Hematopoietic multipotent progenitor cell treated with erythropoietin and hydrocortisone succinate and interleukin-3 and kit ligand, for 6 days (in vitro differentiated cells): ENCODE measurements at regions not wholly inside any gene's neighbourhood (a gene's known extent, or its start where the extent isn't known, plus 50 kb on each side); places are given as distances from the start of the nearest gene placed in this dataset.
"Not testable (repeated sequence)": the region's sequence is repeated elsewhere in the genome, so short reads cannot be mapped to it uniquely, and the experiment has no call there.

Experiments used
- DNase-seq: peaks from one replicate; pipeline ENCODE4 v3.0.0-alpha.2; 2015

DNA sequence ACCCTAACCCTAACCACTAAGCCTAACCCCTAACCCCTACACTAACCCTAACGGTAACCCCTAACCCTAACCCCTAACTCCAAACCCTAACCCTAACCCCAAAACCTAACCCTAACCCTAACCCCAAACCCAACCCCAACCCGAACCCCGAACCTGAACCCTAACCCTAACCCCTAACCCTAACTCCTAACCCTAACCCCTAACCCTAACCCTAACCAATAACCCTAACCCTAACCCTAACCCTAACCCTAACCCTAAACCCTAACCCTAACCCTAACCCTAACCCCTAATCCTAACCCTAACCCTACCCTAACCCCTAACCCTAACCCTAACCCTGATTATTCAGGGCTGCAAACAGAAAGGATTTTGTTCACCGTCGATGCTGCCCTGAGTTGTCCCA is 144.6 kb upstream of the DUSP22 start:
- not testable (repeated sequence) for DNase-seq

DNA sequence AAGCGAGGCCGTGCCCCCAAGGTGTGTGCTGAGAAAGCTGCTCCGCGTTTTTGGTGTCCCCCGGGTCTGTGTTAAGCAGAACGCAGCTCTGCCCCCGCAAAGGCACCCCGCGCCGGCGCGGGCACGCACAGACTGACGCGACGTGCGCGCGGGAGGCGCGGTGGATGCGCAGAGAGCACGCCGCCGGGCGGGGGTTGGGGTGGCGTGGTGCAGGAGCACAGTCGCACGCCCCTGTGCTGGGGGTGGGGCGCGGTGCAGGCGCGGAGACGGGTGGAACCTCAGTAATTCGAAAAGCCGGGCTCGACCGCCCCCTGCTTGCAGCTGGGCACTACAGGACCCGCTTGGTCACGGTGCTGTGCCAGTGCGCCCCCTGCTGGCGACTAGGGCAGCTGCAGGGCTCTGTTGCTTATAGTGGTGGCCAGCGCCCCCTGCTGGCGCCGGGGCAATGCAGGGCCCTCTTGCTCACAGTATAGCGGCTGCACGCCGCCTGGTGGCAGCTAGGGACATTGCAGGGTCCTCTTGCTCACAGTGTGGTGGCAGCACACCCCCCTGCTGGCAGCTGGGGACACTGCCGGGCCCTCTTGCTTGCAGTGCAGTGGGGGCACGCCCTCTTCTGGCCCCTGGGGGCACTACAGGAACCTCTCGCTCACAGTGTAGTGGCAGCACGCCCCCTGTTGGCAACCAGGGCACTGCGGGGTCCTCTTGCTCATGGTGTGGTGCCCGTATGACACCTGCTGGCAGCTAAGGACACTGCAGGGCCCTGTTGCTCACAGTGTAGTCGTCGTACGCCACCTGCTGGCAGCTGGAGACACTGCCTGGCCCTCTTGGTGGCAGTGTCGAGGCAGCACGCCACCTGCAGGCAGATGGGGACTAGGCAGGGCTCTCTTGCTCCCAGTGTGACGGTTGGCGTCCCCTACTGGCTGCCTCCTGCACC is 144.0 kb upstream of the DUSP22 start:
- peak; percentile 82 for DNase-seq

DNA sequence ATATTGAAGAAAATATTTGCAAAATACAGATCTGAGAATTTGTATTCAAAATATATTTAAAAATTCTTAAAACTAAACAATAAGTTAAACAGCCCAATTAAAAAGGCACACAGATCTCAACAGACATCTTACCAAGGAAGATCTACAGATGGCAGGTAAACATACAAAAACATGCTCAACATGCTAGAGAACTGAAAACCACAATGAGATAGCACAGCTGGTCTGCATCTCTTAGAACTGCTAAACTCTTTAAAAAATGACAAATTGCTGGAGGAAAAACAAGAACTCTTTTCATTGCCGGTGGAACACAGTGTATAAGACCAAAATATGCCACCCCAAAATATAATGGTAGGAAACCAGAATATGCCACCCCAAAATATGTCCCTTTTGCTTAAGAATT is 142.1 kb upstream of the DUSP22 start:
- not testable (repeated sequence) for DNase-seq

GRCh38 chr6:152436-152835 is 139.9 kb upstream of the DUSP22 start:
- not testable (repeated sequence) for DNase-seq

DNA sequence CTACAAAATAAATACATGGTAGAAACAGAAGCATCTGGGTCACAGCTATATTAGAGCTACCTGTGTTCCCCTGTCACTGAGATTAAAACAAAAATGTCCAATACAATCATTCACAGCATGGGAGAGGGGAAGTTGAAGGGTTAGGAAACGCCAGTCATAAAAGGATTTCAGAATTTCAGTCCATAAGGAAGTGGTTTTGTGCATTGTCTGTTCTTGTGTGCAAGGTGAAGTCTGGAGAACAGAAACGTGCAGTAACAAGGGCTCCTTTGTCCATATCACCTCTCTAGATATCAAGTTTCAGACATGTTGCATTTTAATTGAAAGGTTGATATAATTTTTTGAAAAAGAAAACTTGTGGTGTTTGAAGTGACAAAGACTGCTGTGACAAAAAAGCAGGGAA is 139.3 kb upstream of the DUSP22 start:
- DNase-seq = not testable (repeated sequence)

DNA sequence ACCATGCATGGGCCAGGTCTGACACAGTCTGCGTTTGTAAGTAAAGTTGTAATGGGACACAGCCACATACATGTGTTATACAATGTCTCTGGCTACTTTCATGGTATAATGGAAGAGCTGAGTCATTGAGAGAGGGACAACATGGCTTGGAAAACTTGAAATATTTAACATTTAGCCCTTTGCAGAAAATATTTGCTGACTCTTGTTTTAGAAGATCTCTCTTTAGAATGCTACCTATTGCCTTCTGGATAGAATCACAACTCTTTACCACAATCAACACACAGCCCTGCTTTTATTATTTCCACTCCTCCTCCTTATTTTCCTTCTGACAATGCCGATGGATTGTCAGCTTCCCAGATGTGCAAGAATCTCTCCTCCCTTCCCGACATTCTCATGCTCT is 138.4 kb upstream of the DUSP22 start:
- not testable (repeated sequence) for DNase-seq

DNA sequence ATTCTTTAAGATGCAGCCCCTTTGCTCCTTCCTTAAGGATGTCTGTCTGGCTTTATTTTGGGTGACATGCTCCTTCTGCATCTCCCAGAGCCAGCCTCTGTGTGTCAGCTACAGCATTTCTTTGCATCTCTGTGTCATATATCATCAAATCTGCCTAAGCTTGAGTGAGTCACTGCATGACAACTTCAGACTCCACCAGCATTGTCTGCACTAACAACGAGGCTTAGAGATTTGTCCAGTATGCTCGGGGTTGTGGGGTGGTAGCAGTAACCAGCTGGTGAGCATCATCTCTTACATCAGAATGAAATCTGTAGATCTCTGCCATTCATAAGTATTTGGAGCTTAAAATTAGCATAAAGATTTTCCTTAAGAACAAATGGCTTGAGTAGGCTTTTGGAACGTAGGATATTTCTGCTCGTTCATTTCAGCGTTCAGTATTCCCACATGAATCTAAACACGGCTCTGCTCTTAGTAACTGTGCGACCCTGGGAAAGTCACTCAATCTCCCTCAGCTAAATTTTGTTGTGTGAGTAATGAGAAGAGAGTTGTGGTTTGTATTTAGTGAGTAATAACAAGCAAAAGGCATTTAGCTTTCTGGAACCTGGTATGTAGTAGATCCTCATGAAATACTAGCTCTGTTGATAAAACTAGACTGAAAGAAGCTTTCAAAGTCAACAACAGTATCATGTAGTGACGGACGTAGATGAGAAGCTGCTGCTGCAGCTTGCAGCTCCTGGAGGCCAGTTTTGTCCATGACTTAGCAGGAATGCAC is 137.8 kb upstream of the DUSP22 start:
- DNase-seq = not testable (repeated sequence)

DNA sequence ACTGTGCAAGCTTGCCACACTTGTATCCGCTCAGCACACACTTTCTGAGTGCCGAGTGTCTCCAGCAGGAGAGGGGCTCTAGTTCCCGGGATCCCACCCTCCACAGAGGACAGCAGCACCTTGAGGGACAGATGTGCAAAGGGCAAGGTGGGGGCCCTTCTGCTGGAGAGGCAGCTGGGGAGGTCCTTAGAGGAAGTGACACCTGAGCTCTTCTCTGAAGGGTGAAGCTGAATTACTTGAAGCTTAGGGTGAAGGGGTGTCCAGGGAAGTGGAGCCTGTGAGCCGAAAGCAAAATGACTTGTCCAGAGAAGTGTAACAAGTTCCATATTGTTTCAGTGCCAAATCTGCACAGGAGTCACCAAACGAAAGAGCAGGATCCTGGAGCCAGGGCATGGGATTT is 136.3 kb upstream of the DUSP22 start:
- no peak for DNase-seq

DNA sequence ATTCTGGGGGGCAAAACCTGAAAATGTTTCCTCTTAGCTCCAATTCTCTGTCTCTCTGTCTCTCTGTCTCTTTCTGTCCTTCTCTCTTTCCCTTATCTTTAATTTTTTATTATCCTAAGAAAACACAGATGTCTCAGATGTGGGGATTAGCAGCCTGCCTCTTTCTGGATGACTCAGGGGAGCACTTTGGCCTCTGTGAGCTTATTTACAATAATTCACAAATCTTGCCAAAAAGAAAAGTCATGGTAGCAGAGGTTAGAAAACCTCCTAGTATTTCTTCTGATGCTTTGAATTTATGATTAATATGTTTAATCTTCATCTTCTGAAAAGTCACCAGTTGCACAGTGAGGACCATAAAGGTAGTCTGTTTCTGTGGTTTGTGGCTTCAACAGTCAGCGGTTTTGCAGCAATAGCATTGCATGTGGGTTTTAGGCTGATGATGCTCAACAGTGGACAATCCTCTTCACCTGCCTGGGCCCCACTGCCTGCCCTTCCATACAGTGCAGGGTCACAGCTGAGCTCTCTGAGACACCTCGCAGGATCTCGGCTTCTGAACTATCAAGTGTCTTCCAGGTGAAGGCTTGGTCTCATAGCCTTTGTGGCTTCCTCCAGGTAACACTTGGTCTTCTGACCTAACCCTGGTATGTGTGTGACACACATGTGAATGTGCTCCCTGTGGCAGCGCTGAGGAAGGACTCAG is 135.7 kb upstream of the DUSP22 start:
- DNase-seq = not testable (repeated sequence)

- DNase-seq = peak; percentile 29
Observed at GRCh38 chr6:157176-157575, 135.1 kb upstream of the DUSP22 start.

DNA sequence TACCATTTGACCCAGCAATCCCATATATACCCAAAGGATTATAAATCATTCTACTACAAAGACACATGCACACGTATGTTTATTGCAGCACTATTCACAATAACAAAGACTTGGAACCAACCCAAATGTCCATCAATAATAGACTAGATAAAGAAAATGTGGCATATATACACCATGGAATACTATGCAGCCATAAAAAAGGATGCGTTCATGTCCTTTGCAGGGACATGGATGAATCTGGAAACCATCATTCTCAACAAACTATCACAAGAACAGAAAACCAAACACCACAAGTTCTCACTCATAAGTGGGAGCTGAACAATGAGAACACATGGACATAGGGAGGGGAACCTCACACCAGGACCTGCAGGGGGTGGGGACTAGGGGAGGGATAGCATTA is 130.6 kb upstream of the DUSP22 start:
- not testable (repeated sequence) for DNase-seq

- DNase-seq = no peak
Observed at GRCh38 chr6:164720-165119, 127.6 kb upstream of the DUSP22 start.

- DNase-seq = no peak
Observed at GRCh38 chr6:165263-165662, 127.0 kb upstream of the DUSP22 start.

DNA sequence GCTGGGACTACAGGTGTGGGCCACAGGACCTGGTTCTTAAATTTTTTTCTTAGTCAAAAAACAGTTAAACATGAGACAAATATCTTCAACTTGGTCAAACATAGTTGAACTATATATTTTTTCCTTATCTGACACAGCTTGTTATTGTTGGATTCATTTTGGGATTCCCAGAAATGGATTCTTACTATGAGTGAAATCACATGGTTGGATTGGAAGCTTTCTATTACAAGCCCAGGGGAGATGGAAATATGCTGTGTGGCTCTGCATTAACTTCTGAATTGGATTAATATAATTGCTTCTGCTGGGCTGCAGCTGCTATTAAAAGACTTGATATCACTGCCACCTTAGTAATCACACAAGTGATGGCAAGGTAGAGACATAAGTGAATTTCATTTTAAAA is 126.4 kb upstream of the DUSP22 start:
- no peak for DNase-seq

DNA sequence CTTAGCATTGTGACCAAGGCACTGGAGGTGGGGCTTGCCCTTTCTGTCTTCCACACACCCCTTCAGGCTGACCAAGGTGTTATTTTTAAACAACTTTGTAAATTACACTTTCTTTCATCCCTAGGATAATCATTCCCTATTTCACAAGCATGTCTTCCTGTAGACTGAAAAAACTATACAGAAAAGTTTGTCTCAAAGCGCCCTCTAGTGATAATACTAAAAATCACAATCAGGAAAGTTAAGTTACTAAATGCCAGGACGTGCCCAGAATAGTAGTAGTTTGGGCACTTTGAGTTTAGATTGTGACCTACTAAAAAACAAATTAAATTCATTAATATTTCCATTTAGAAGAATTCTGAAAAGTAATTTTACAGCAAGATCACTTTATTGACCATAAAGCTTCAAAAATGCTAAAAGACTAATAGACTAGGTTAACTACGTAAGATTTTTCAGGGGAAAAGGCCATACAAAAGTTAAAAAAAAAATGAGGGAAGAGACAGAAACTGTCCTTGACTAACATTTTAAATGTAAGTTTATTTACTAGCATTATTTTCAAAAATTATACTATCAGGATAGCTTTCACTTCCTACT is 123.3 kb upstream of the DUSP22 start:
- DNase-seq = peak; percentile 68

DNA sequence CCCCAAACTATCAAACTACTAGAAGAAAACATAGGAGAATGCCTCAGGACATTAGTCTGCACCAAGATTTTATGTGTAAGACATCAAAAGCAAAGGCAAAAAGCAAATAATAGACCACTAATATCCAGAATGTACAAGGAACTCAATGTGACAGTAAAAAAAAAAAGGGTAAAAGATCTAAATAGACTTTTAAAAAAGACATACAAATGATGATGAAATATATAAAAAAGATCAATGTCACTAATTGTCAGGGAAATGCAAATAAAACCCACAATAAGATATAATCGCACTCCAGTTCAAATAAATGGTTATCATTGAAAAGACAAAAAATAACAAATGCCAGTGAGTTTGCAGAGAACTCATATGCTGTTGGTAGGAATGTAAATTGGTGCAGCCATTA is 118.3 kb upstream of the DUSP22 start:
- DNase-seq = no peak

DNA sequence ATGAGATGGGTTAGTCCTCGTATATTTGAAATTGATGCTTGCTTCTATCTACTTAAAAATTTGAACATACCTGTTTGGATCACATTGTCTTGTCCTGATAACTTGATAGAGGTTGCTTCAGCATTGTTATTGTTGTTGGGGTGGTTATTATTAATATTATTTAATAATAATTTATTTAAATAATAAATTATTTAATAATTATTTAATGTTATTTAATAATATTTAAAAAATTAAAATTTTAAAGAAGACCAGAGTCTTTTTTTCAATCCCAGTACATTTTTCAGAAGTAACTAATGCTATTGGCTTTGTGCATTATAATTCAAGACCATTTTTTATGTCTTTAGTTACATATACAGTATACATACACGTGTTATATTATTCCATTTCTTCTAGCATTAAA is 116.6 kb upstream of the DUSP22 start:
- no peak for DNase-seq

- no peak for DNase-seq
Observed at GRCh38 chr6:176766-177165, 115.5 kb upstream of the DUSP22 start.

- DNase-seq = no peak
Observed at GRCh38 chr6:178119-178518, 114.2 kb upstream of the DUSP22 start.

DNA sequence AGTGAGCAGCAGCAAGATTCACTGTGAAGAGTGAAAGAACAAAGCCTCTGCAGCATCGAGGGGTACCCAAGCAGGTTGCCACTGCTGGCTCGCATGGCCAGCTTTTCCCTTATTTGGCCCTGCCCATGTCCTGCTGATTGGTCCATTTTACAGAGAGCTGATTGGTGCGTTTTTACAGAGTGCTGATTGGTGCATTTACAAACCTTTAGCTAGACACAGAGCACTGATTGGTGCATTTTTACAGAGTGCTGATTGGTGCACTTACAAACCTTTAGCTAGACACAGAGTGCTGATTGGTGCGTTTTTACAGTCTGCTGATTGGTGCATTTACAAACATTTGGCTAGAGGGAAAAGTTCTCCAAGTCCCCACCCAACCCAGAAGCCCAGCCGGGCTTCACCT is 113.4 kb upstream of the DUSP22 start:
- DNase-seq = not testable (repeated sequence)

GRCh38 chr6:179340-179950 is 112.8 kb upstream of the DUSP22 start:
- no peak for DNase-seq

- DNase-seq = not testable (repeated sequence)
Observed at GRCh38 chr6:180091-180694, 112.1 kb upstream of the DUSP22 start.
